ENCODE measurements at regions not wholly inside any gene's neighbourhood (a gene's known extent, or its start where the extent isn't known, plus 50 kb on each side); places are given as distances from the start of the nearest gene placed in this dataset.
"Not testable (repeated sequence)": the region's sequence is repeated elsewhere in the genome, so short reads cannot be mapped to it uniquely, and the experiment has no call there.

DNA sequence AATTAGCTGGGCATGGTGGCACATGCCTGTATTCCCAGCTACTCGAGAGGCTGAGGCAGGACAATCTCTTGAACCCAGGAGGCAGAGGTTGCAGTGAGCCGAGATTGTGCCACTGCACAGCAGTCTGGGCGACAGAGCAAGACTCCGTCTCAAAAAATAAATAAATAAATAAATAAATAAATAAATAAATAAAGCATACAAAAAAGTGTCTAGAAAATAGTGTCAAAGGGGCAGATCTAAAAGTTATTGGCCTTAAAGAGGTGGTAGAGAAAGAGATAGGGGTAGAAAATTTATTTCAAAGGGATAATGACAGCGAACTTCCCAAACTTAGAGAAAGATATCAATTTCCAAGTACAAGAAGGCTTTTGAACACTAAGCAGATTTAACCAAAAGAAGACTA, 1160.6 kb upstream of the DIAPH2 start:
- not testable (repeated sequence) for TF ChIP-seq GABPA (IDR thresholded peaks at IDR 0.05 in 1 of 2, conservative IDR thresholded peaks at IDR 0.05 in 1 of 2); YY1 (IDR thresholded peaks at IDR 0.05); JUND (IDR thresholded peaks at IDR 0.05); SP1 (IDR thresholded peaks at IDR 0.05); TAF1 (conservative IDR thresholded peaks at IDR 0.05)
- TF ChIP-seq, protein P1, sequence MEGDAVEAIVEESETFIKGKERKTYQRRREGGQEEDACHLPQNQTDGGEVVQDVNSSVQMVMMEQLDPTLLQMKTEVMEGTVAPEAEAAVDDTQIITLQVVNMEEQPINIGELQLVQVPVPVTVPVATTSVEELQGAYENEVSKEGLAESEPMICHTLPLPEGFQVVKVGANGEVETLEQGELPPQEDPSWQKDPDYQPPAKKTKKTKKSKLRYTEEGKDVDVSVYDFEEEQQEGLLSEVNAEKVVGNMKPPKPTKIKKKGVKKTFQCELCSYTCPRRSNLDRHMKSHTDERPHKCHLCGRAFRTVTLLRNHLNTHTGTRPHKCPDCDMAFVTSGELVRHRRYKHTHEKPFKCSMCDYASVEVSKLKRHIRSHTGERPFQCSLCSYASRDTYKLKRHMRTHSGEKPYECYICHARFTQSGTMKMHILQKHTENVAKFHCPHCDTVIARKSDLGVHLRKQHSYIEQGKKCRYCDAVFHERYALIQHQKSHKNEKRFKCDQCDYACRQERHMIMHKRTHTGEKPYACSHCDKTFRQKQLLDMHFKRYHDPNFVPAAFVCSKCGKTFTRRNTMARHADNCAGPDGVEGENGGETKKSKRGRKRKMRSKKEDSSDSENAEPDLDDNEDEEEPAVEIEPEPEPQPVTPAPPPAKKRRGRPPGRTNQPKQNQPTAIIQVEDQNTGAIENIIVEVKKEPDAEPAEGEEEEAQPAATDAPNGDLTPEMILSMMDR (IDR thresholded peaks at IDR 0.05; ENCODE audit: low read depth, low read length, missing input control): not testable (repeated sequence)
